HEK293 (cell line): ENCODE measurements at regions not wholly inside any gene's neighbourhood (a gene's known extent, or its start where the extent isn't known, plus 50 kb on each side); places are given as distances from the start of the nearest gene placed in this dataset.

Experiments used
- CTCF ChIP-seq: fragments of 450-650 bp; formaldehyde crosslinking; IDR thresholded peaks from 2 replicates; pipeline ENCODE4 v1.5.1; 2016; ENCODE audit warnings: missing biosample characterization, missing genetic modification characterization
- SETDB1 ChIP-seq: IDR thresholded peaks from one replicate; pipeline ENCODE4 v1.6.1; 2017; ENCODE audit warnings: mild to moderate bottlenecking, low read length, moderate library complexity, mixed read lengths; ENCODE audit not compliant: insufficient read length
- SP3 ChIP-seq: fragments of 450-650 bp; formaldehyde crosslinking; IDR thresholded peaks from 2 replicates; pipeline ENCODE4 v1.5.1; 2016; ENCODE audit warnings: missing biosample characterization, missing genetic modification characterization
- WT1 ChIP-seq: fragments of 450-650 bp; formaldehyde crosslinking; IDR thresholded peaks from 2 replicates; pipeline ENCODE4 v1.5.1; 2016; ENCODE audit warnings: missing biosample characterization, missing genetic modification characterization
- ZBTB17 ChIP-seq: fragments of 450-650 bp; formaldehyde crosslinking; IDR thresholded peaks from 2 replicates; pipeline ENCODE4 v1.5.1; 2016; ENCODE audit warnings: missing biosample characterization, missing genetic modification characterization
- ZNF239 ChIP-seq: fragments of 450-650 bp; formaldehyde crosslinking; IDR thresholded peaks from 2 replicates; pipeline ENCODE4 v1.5.1; 2016; ENCODE audit warnings: missing biosample characterization, missing genetic modification characterization
- ZNF677 ChIP-seq: fragments of 450-650 bp; IDR thresholded peaks from 2 replicates; pipeline ENCODE4 v1.5.0; 2018; ENCODE audit warnings: missing biosample characterization, mild to moderate bottlenecking, missing genetic modification characterization, moderate library complexity
- ZSCAN5A ChIP-seq: fragments of 450-650 bp; formaldehyde crosslinking; IDR thresholded peaks from 2 replicates; pipeline ENCODE4 v1.5.1; 2016; ENCODE audit warnings: missing biosample characterization, missing genetic modification characterization
- ZXDB ChIP-seq: fragments of 450-650 bp; formaldehyde crosslinking; IDR thresholded peaks from 2 replicates; pipeline ENCODE4 v1.5.1; 2016; ENCODE audit warnings: missing biosample characterization, missing genetic modification characterization

GRCh38 chr17:69907132-69907847 lies 167.7 kb upstream of the KCNJ16 start:
- no peak for TF ChIP-seq CTCF
- TF ChIP-seq SP3 (tag by site-specific recombination) = no peak
- TF ChIP-seq ZSCAN5A = no peak
- no peak for TF ChIP-seq ZNF677 (tag by site-specific recombination)
- no peak for TF ChIP-seq WT1 (tag by site-specific recombination)
- TF ChIP-seq SETDB1 = no peak
- no peak for TF ChIP-seq ZNF239 (tag by site-specific recombination)
- no peak for TF ChIP-seq ZXDB (tag by site-specific recombination)
- no peak for TF ChIP-seq ZBTB17 (tag by site-specific recombination)
